ENCODE measurements at regions not wholly inside any gene's neighbourhood (a gene's known extent, or its start where the extent isn't known, plus 50 kb on each side); places are given as distances from the start of the nearest gene placed in this dataset.
"Not testable (repeated sequence)": the region's sequence is repeated elsewhere in the genome, so short reads cannot be mapped to it uniquely, and the experiment has no call there.

GRCh38 chr22:40094485-40094884 is 83.2 kb upstream of the TNRC6B start:
- H3K36me3 Mint-ChIP-seq (ENCODE audit: low read depth) = no peaks in the 10 kb centered on the region
- peak overlapping the region; percentile 72 for H3K4me3 Mint-ChIP-seq
- H3K27ac Mint-ChIP-seq = peak overlapping the region; percentile 76
- peaks cover 73% of the 10 kb centered on the region for H3K4me1 Mint-ChIP-seq (ENCODE audit: low read depth)
- no peaks in the 10 kb centered on the region for H3K9me3 Mint-ChIP-seq
- H3K27me3 Mint-ChIP-seq = no peaks in the 10 kb centered on the region

GRCh38 chr22:40099887-40100286 is 77.8 kb upstream of the TNRC6B start:
- H3K4me3 Mint-ChIP-seq; H3K27ac Mint-ChIP-seq; H3K36me3 Mint-ChIP-seq (ENCODE audit: low read depth); H3K27me3 Mint-ChIP-seq; H3K9me3 Mint-ChIP-seq: not testable (repeated sequence)
- H3K4me1 Mint-ChIP-seq (ENCODE audit: low read depth) = peaks cover 57% of the 10 kb centered on the region

GRCh38 chr22:40105755-40106154 is 72.0 kb upstream of the TNRC6B start:
- Mint-ChIP-seq H3K27ac (peak overlapping the region; percentile 84), H3K4me1 (ENCODE audit: low read depth) (peaks cover 77% of the 10 kb centered on the region), H3K27me3 (no peaks in the 10 kb centered on the region), H3K36me3 (ENCODE audit: low read depth) (no peaks in the 10 kb centered on the region), H3K9me3 (no peaks in the 10 kb centered on the region), H3K4me3 (no peak overlapping the region)

DNA sequence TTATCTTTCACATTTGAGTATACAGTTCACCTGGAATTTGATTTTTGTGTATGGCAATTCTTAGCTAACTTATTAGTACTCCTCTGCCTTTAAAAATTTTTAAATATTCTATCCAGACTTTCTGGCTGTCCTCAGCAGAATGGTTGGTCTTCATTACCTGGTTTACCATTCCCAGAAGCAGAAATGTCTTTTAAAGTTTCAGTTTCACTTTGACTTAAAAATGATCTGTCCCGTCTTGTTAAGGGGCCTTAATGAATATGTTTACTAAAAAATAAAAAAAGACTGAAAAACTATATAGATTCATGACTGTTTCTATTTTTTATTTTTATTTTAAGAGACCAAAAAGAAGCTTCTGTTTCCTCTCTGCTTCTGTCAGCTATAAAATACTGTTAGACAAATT is 70.5 kb upstream of the TNRC6B start:
- Mint-ChIP-seq H3K27ac (peak overlapping the region; percentile 84), H3K4me1 (ENCODE audit: low read depth) (peaks cover 79% of the 10 kb centered on the region), H3K27me3 (no peaks in the 10 kb centered on the region), H3K9me3 (no peaks in the 10 kb centered on the region), H3K36me3 (ENCODE audit: low read depth) (no peaks in the 10 kb centered on the region), H3K4me3 (peak overlapping the region; percentile 77)

DNA sequence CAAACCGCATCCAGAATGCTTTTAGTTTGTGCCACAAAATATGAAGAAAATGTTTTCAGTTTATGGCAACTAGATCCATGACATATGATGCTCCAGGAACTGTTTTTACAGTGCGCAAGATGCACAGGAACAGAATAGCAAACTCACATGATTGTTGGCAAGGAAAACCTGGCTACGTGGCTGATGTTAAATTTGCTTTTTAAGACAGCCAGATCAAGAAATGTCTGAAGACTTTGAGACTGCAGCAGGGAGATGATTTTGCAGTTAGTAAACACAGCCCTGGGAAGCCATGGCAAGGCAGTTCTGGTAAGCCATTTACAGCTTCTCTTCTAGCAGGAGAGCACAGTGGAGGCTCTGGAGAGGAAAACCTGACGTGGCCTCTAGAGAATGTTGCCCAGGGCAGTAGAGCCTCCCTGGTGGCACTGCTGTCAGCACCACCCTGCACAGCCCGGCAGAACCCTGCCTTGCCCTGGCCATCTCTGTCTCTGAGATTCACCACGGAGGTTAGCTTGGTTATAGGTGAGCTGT is 69.8 kb upstream of the TNRC6B start:
- Mint-ChIP-seq H3K27ac (peak overlapping the region; percentile 84), H3K4me1 (ENCODE audit: low read depth) (peaks cover 85% of the 10 kb centered on the region), H3K36me3 (ENCODE audit: low read depth) (no peaks in the 10 kb centered on the region), H3K4me3 (peak overlapping the region; percentile 77), H3K27me3 (no peaks in the 10 kb centered on the region), H3K9me3 (no peaks in the 10 kb centered on the region)

- peak overlapping the region; percentile 77 for H3K4me3 Mint-ChIP-seq
- H3K4me1 Mint-ChIP-seq (ENCODE audit: low read depth) = peaks cover 85% of the 10 kb centered on the region
- H3K27me3 Mint-ChIP-seq = no peaks in the 10 kb centered on the region
- H3K27ac Mint-ChIP-seq = peak overlapping the region; percentile 84
- no peaks in the 10 kb centered on the region for H3K36me3 Mint-ChIP-seq (ENCODE audit: low read depth)
- no peaks in the 10 kb centered on the region for H3K9me3 Mint-ChIP-seq
These were observed 69.3 kb upstream of the TNRC6B start for GRCh38 chr22:40108396-40108795.

DNA sequence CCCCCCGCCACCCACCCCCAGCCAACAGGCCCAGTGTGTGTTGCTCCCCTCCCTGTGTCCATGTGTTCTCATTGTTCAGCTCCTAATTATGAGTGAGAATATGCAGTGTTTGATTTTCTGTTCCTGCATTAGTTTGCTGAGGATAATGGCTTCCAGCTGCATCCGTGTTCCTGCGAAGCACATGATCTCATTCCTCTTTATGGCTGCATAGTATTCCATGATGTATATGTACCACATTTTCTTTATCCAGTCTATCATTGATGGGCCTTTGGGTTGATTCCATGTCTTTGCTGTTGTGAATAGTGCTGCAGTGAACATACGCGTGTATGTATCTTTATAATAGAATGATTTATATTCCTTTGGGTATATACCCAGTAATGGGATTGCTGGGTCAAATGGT is 68.8 kb upstream of the TNRC6B start:
- H3K9me3 Mint-ChIP-seq; H3K36me3 Mint-ChIP-seq (ENCODE audit: low read depth); H3K27me3 Mint-ChIP-seq: not testable (repeated sequence)
- Mint-ChIP-seq H3K4me3 (peak overlapping the region; percentile 46), H3K4me1 (ENCODE audit: low read depth) (peaks cover 89% of the 10 kb centered on the region), H3K27ac (peak overlapping the region; percentile 57)

- peaks cover 88% of the 10 kb centered on the region for H3K4me1 Mint-ChIP-seq (ENCODE audit: low read depth)
- H3K36me3 Mint-ChIP-seq (ENCODE audit: low read depth) = no peaks in the 10 kb centered on the region
- peak overlapping the region; percentile 6 for H3K27ac Mint-ChIP-seq
- no peak overlapping the region for H3K4me3 Mint-ChIP-seq
- no peaks in the 10 kb centered on the region for H3K9me3 Mint-ChIP-seq
- H3K27me3 Mint-ChIP-seq = no peaks in the 10 kb centered on the region
These were observed 66.3 kb upstream of the TNRC6B start for GRCh38 chr22:40111451-40111850.

GRCh38 chr22:40112595-40112994 is 65.1 kb upstream of the TNRC6B start:
- Mint-ChIP-seq H3K27ac (no peak overlapping the region), H3K36me3 (ENCODE audit: low read depth) (no peaks in the 10 kb centered on the region), H3K4me1 (ENCODE audit: low read depth) (peaks cover 88% of the 10 kb centered on the region), H3K27me3 (no peaks in the 10 kb centered on the region), H3K9me3 (no peaks in the 10 kb centered on the region), H3K4me3 (no peak overlapping the region)

DNA sequence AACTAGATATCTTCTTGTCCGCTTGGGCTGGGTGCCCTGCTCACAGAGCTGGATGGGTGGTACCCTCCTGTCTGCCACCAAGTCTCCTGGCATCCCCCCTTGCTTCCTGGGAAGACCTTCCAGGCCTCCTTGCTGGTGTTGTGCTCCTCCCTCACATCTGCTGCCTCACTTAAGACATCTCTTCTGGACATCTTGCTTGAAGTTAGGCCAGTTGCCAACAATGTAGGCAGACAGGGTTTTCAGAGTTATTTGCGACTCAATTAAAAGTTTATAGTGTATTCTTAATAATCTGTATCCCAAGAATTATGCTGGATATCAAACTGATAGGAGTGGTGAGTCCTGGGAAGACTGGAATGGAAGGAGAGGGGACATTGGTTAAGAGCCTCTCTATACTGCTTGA is 64.0 kb upstream of the TNRC6B start:
- no peaks in the 10 kb centered on the region for H3K27me3 Mint-ChIP-seq
- no peaks in the 10 kb centered on the region for H3K9me3 Mint-ChIP-seq
- no peak overlapping the region for H3K27ac Mint-ChIP-seq
- H3K4me3 Mint-ChIP-seq = no peak overlapping the region
- H3K36me3 Mint-ChIP-seq (ENCODE audit: low read depth) = no peaks in the 10 kb centered on the region
- peaks cover 84% of the 10 kb centered on the region for H3K4me1 Mint-ChIP-seq (ENCODE audit: low read depth)

GRCh38 chr22:40114411-40114810 is 63.3 kb upstream of the TNRC6B start:
- Mint-ChIP-seq H3K4me3 (no peak overlapping the region), H3K27me3 (no peaks in the 10 kb centered on the region), H3K36me3 (ENCODE audit: low read depth) (no peaks in the 10 kb centered on the region), H3K4me1 (ENCODE audit: low read depth) (peaks cover 79% of the 10 kb centered on the region), H3K9me3 (no peaks in the 10 kb centered on the region), H3K27ac (no peak overlapping the region)

DNA sequence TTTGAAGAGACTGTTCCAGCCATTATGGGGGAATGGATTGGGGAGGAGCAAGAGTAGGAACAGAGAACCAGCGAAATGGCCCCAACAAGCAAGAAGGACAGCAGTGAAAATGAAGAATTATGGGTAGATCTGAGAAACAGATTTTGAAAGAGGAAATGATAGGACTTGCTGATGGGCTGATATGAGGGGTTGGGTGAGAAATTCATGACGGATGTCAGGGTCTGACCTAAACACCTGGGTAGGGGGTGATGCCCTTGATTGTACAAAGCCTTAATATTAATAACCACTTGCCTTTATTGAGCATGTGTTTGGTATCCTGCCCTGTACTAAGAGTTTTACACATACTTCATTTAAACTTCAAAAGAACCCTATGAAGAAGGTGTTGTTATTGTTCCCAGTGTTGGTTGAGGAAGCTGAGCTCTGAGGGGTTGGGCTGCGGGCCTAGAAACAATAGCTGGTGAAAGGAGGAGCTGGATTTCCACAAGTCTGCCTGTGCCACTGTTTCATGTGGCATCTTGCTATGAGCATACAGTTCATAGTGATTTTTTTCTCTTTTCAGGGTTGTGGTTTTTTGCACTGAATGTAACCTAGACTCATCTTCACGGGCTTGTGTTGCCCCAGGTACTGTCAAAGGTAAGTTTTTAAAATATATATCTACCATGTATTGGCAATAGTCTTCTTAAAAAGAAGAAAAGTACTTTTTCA is 61.1 kb upstream of the TNRC6B start:
- peak overlapping the region; percentile 54 for H3K27ac Mint-ChIP-seq

GRCh38 chr22:40118979-40119378 is 58.7 kb upstream of the TNRC6B start:
- no peak overlapping the region for H3K27ac Mint-ChIP-seq
- H3K4me1 Mint-ChIP-seq (ENCODE audit: low read depth) = peaks cover 65% of the 10 kb centered on the region
- H3K9me3 Mint-ChIP-seq = no peaks in the 10 kb centered on the region
- H3K36me3 Mint-ChIP-seq (ENCODE audit: low read depth) = peaks cover 4% of the 10 kb centered on the region
- no peak overlapping the region for H3K4me3 Mint-ChIP-seq
- H3K27me3 Mint-ChIP-seq = no peaks in the 10 kb centered on the region

More for the DNA sequence above, 61.1 kb upstream of the TNRC6B start:
- Mint-ChIP-seq H3K36me3 (ENCODE audit: low read depth) (peaks cover 4% of the 10 kb centered on the region), H3K4me1 (ENCODE audit: low read depth) (peaks cover 77% of the 10 kb centered on the region), H3K9me3 (no peaks in the 10 kb centered on the region), H3K4me3 (peak overlapping the region; percentile 14), H3K27me3 (no peaks in the 10 kb centered on the region)

DNA sequence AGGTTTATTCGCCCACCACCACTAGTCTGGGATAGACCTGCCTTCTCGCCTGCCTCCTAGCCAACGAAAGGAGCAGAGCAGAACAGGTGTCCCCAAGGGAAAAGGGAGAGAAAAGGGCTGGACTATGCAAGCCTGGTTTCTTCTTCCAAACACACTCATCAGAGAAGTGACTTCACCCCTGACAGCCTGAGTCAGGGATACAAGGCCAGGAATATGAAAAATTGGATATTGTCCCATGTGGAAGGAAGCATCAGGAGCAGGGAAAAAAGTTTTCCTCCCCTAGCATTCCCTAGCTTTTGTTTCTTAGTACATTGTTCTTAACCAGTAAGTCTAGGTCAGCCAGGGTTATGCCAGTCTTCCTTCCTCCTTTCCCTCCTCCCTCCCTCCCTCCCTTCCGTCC is 56.9 kb upstream of the TNRC6B start:
- H3K4me1 Mint-ChIP-seq (ENCODE audit: low read depth) = peaks cover 53% of the 10 kb centered on the region

GRCh38 chr22:40121461-40121860 is 56.3 kb upstream of the TNRC6B start:
- H3K9me3 Mint-ChIP-seq = no peaks in the 10 kb centered on the region
- H3K36me3 Mint-ChIP-seq (ENCODE audit: low read depth) = peaks cover 4% of the 10 kb centered on the region
- H3K4me1 Mint-ChIP-seq (ENCODE audit: low read depth) = peaks cover 47% of the 10 kb centered on the region
- no peak overlapping the region for H3K4me3 Mint-ChIP-seq
- peak overlapping the region; percentile 41 for H3K27ac Mint-ChIP-seq
- H3K27me3 Mint-ChIP-seq = no peaks in the 10 kb centered on the region

More for the DNA sequence above, 56.9 kb upstream of the TNRC6B start:
- Mint-ChIP-seq H3K27me3 (no peaks in the 10 kb centered on the region), H3K36me3 (ENCODE audit: low read depth) (peaks cover 4% of the 10 kb centered on the region), H3K4me3 (no peak overlapping the region), H3K9me3 (no peaks in the 10 kb centered on the region), H3K27ac (no peak overlapping the region)

DNA sequence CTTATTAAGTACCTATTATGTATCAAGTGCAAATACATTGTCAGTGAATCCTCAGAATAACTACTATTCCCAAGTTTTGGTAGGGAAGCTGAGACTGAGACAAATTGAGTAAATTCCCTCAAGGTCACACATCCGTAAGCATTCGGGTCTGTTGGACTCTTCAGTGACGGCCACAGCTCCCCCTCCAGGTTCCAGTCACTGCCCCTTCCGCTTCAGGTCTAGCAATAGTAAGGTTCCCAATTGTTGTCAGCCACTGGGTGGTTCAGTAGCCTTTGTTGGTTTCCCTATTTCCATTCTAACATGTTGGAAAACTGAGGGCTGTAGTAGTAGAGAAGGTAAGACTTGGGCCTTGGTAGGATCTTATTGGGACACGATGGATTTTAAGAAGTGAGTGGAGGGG is 54.9 kb upstream of the TNRC6B start:
- no peaks in the 10 kb centered on the region for H3K27me3 Mint-ChIP-seq
- no peaks in the 10 kb centered on the region for H3K9me3 Mint-ChIP-seq
- H3K27ac Mint-ChIP-seq = no peak overlapping the region
- H3K36me3 Mint-ChIP-seq (ENCODE audit: low read depth) = peaks cover 8% of the 10 kb centered on the region
- no peak overlapping the region for H3K4me3 Mint-ChIP-seq
- peaks cover 37% of the 10 kb centered on the region for H3K4me1 Mint-ChIP-seq (ENCODE audit: low read depth)
